Natural killer cell (primary cell): ENCODE measurements at regions not wholly inside any gene's neighbourhood (a gene's known extent, or its start where the extent isn't known, plus 50 kb on each side); places are given as distances from the start of the nearest gene placed in this dataset.

ENCODE experiments used
- ATAC-seq, 3 donors: fragments of 150-1000 bp in 2 of 3; fragments of 200-7000 bp in 1 of 3; cut with Tn5 transposase; 1 replicate in 1 of 3; 2 replicates in 2 of 3; pipeline ENCODE4 v1.10.0; 2021; ENCODE audit warnings: mild to moderate bottlenecking in 2 of 3, moderate library complexity in 2 of 3
- DNase-seq, 2 donors: peaks; one replicate each; pipeline versions ENCODE4 v3.0.0 to v3.0.0-alpha.2; 2013 to 2021; ENCODE audit warnings: mixed read lengths in 1 of 2
- H3K27ac ChIP-seq: one replicate; pipeline ENCODE4 v1.5.1; 2013; ENCODE audit warnings: mild to moderate bottlenecking, low read length
- H3K27me3 ChIP-seq: one replicate; pipeline ENCODE4 v1.6.1; 2013; ENCODE audit warnings: low read length; ENCODE audit not compliant: control insufficient read depth, insufficient read depth
- H3K36me3 ChIP-seq: one replicate; pipeline ENCODE4 v1.6.1; 2013; ENCODE audit warnings: low read length; ENCODE audit not compliant: control insufficient read depth, insufficient read depth
- H3K4me1 ChIP-seq: one replicate; pipeline ENCODE4 v1.6.1; 2013; ENCODE audit warnings: low read length; ENCODE audit not compliant: control insufficient read depth, insufficient read depth
- H3K4me3 ChIP-seq: one replicate; pipeline ENCODE4 v1.5.1; 2013; ENCODE audit warnings: low read length
- H3K9me3 ChIP-seq: one replicate; pipeline ENCODE4 v1.6.1; 2013; ENCODE audit warnings: low read length; ENCODE audit not compliant: control insufficient read depth, insufficient read depth
- H3K27ac Mint-ChIP-seq, 2 donors: one replicate each; pipeline ENCODE4 v1.8.0; 2022; ENCODE audit warnings: mild to moderate bottlenecking in 2 of 2, mixed read lengths in 2 of 2, moderate library complexity in 1 of 2
- H3K27me3 Mint-ChIP-seq, 2 donors: one replicate each; pipeline ENCODE4 v1.8.0; 2022; ENCODE audit warnings: low read depth in 2 of 2, mixed read lengths in 2 of 2
- H3K36me3 Mint-ChIP-seq: one replicate; pipeline ENCODE4 v1.8.0; 2022; ENCODE audit warnings: mixed read lengths
- H3K4me1 Mint-ChIP-seq, 2 donors: one replicate each; pipeline ENCODE4 v1.8.0; 2022; ENCODE audit warnings: mixed read lengths in 2 of 2
- H3K4me3 Mint-ChIP-seq: one replicate; pipeline ENCODE4 v1.8.0; 2022; ENCODE audit warnings: mild to moderate bottlenecking, moderate library complexity, mixed read lengths
- H3K9me3 Mint-ChIP-seq, 2 donors: one replicate each; pipeline ENCODE4 v1.8.0; 2022; ENCODE audit warnings: mixed read lengths in 2 of 2
- CTCF ChIP-seq: fragments of 200-600 bp; IDR thresholded peaks from one replicate; pipeline ENCODE4 v1.8.0; 2022; ENCODE audit warnings: antibody characterized with exemption
- WGBS: methylation state at CpG from one replicate; pipeline ENCODE4 v1.1.7; 2013; ENCODE audit warnings: missing lambda C conversion rate; ENCODE audit not compliant: insufficient coverage; 5-methylcytosine and 5-hydroxymethylcytosine counted together
- intact Hi-C: fragments of 100-400 bp; cut with micrococcal nuclease; formaldehyde crosslinking; loops from one replicate; pipeline ENCODE4 v1.14.2; 2022

GRCh38 chr20:39453890-39454289 lies 491.7 kb downstream of the DHX35 start:
- H3K27me3 Mint-ChIP-seq, result peaks cover 0 to 9% of the 10 kb centered on the region in 2 donors
- no peaks in the 10 kb centered on the region for H3K9me3 ChIP-seq
- no peaks in the 10 kb centered on the region for H3K36me3 ChIP-seq
- no peak overlapping the region for H3K27ac Mint-ChIP-seq
- no peaks in the 10 kb centered on the region for H3K4me1 ChIP-seq
- no peak for TF ChIP-seq CTCF
- H3K4me3 Mint-ChIP-seq, result no peak overlapping the region
- H3K36me3 Mint-ChIP-seq, result no peaks in the 10 kb centered on the region
- DNase-seq (no peak), ATAC-seq (no peak)
- H3K9me3 Mint-ChIP-seq, result peaks cover 0 to 5% of the 10 kb centered on the region in 2 donors
- H3K27ac ChIP-seq, result no peak overlapping the region
- intact Hi-C loops, result no loop called here
- no peaks in the 10 kb centered on the region for H3K4me1 Mint-ChIP-seq
- H3K27me3 ChIP-seq, result no peaks in the 10 kb centered on the region
- no peak overlapping the region for H3K4me3 ChIP-seq
- 73% methylated on average over 6 of the region's 6 CpGs for WGBS

GRCh38 chr20:39452583-39453340 lies 490.6 kb downstream of the DHX35 start:
- H3K4me3 Mint-ChIP-seq, result no peak overlapping the region
- H3K27me3 Mint-ChIP-seq, result peaks cover 0 to 7% of the 10 kb centered on the region in 2 donors
- TF ChIP-seq CTCF, result no peak
- ATAC-seq (no peak), DNase-seq (no peak)
- H3K9me3 Mint-ChIP-seq, result peaks cover 0 to 3% of the 10 kb centered on the region in 2 donors
- Histone ChIP-seq H3K27ac (no peak overlapping the region), H3K27me3 (no peaks in the 10 kb centered on the region), H3K9me3 (no peaks in the 10 kb centered on the region), H3K36me3 (no peaks in the 10 kb centered on the region), H3K4me1 (no peaks in the 10 kb centered on the region), H3K4me3 (no peak overlapping the region)
- no peaks in the 10 kb centered on the region for H3K36me3 Mint-ChIP-seq
- no peak overlapping the region for H3K27ac Mint-ChIP-seq
- H3K4me1 Mint-ChIP-seq, result no peaks in the 10 kb centered on the region
- WGBS, result 76% methylated on average over 8 of the region's 8 CpGs
- intact Hi-C loops, result no loop called here

- Mint-ChIP-seq H3K36me3 (no peaks in the 10 kb centered on the region), H3K9me3 (peaks cover 3% of the 10 kb centered on the region in 2 donors), H3K4me3 (no peak overlapping the region), H3K27ac (no peak overlapping the region), H3K27me3 (peaks cover 0 to 7% of the 10 kb centered on the region in 2 donors), H3K4me1 (no peaks in the 10 kb centered on the region)
- DNase-seq, result no peak
- ATAC-seq, result no peak
- intact Hi-C loops, result no loop called here
- Histone ChIP-seq H3K27me3 (no peaks in the 10 kb centered on the region), H3K9me3 (no peaks in the 10 kb centered on the region), H3K27ac (no peak overlapping the region), H3K4me3 (no peak overlapping the region), H3K4me1 (no peaks in the 10 kb centered on the region), H3K36me3 (no peaks in the 10 kb centered on the region)
- TF ChIP-seq CTCF, result no peak
Observed at GRCh38 chr20:39451386-39451785, 489.2 kb downstream of the DHX35 start.

- WGBS, result 71% methylated on average over 1 of the region's 2 CpGs
- H3K4me1 Mint-ChIP-seq, result no peaks in the 10 kb centered on the region
- intact Hi-C loops, result no loop called here
- Histone ChIP-seq H3K36me3 (no peaks in the 10 kb centered on the region), H3K4me1 (no peaks in the 10 kb centered on the region), H3K9me3 (no peaks in the 10 kb centered on the region), H3K4me3 (no peak overlapping the region), H3K27ac (no peak overlapping the region), H3K27me3 (no peaks in the 10 kb centered on the region)
- no peaks in the 10 kb centered on the region for H3K27me3 Mint-ChIP-seq
- H3K36me3 Mint-ChIP-seq, result no peaks in the 10 kb centered on the region
- H3K4me3 Mint-ChIP-seq, result no peak overlapping the region
- no peak for ATAC-seq
- H3K27ac Mint-ChIP-seq, result no peak overlapping the region
- no peak for TF ChIP-seq CTCF
- H3K9me3 Mint-ChIP-seq, result peaks cover 3% of the 10 kb centered on the region in 2 donors
- no peak for DNase-seq
Observed at GRCh38 chr20:39446397-39446796, 484.3 kb downstream of the DHX35 start.
